ENCODE measurements at regions not wholly inside any gene's neighbourhood (a gene's known extent, or its start where the extent isn't known, plus 50 kb on each side); places are given as distances from the start of the nearest gene placed in this dataset.
"Not testable (repeated sequence)": the region's sequence is repeated elsewhere in the genome, so short reads cannot be mapped to it uniquely, and the experiment has no call there.

DNA sequence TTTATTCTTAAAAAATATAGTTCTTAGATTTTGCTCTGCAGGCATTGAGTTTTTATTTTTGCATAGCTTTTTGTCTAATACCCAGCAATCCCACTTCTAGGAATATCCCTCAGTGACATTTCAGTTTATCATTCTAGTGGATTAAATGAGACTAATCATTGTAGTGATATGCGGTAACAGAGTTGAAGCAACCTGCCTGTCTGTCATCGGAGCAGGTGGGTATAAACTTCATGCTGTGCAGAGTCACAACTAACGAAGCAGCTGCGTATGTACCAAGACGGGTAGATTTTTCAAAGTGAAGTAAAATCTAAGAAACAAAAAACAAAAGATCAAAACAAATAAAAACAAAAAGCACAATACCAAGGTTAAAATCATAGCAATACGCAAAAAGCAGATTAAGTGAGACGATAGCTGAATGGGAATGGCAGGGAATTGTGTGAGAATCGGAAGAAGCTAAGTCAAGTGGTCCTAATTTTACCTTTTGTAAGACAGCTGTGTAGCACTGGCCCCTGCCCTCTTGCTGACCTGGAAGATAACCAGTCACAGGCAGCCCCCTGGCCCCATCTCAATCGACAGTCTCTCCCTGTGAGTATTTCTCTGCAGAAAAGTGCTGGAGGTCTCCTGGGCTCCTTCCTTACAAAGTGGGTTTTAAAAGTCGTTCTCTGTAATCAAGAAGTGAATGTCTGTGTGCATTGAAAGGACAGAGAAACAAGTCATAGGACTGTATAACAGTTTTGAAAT, 169.2 kb downstream of the OR2B2 start:
- Histone ChIP-seq H3K27me3 (ENCODE audit: control insufficient read depth, insufficient read depth, low read length) (peaks cover 33% of the 10 kb centered on the region), H3K4me1 (ENCODE audit: control insufficient read depth, insufficient read depth, low read length) (no peaks in the 10 kb centered on the region), H3K9me3 (replicated peaks; ENCODE audit: control insufficient read depth, low read depth, low read length) (no peaks in the 10 kb centered on the region), H3K27ac (ENCODE audit: low read length) (no peak overlapping the region), H3K4me3 (ENCODE audit: low read length) (no peak overlapping the region), H3K36me3 (ENCODE audit: control insufficient read depth, insufficient read depth, low read length) (no peaks in the 10 kb centered on the region)
- WGBS (ENCODE audit: insufficient coverage) = 70% methylated on average over 2 of the region's 10 CpGs
- DNase-seq = no peak

DNA sequence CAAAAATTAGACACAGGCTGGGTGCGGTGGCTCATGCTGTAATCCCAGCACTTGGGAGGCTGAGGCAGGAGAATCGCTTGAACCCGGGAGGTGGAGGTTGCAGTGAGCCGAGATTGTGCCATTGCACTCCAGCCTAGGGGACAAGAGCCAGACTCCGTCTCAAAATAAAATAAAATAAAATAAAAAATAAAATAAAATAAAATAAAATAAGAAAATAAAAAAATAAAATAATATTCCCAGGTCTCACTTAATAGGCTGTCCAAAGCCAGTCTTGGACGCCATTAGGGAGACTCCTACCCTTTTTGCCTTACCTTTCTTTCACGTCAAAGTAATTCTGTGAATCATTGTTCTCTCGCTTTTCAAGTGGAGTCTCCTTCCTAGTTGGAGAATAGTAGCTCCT, 172.3 kb downstream of the OR2B2 start:
- H3K27me3 ChIP-seq (ENCODE audit: control insufficient read depth, insufficient read depth, low read length) = peaks cover 23% of the 10 kb centered on the region
- no CpG with 5 or more reads among the region's 8 CpGs for WGBS (ENCODE audit: insufficient coverage)

DNA sequence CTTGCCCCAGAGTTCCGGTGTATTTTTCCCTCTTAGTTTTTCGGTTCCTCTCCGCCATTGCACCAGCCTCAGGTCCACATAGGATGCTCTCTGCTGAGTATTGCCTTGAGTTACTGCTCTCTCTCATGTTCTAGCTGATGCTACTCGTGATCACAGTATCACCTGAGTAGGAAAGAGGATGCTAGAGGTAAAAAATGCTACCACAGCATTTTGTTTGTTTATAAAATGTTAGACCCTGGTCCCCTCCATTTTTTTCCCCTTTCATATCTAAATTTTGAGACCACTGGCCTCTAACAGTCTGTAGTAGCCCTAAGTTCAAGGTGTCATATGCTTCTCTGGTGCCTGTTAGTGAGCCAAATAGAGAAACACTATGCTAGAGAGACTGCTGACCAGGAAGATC, 175.5 kb downstream of the OR2B2 start:
- Histone ChIP-seq H3K4me3 (ENCODE audit: low read length) (no peak overlapping the region), H3K9me3 (replicated peaks; ENCODE audit: control insufficient read depth, low read depth, low read length) (no peaks in the 10 kb centered on the region), H3K4me1 (ENCODE audit: control insufficient read depth, insufficient read depth, low read length) (no peaks in the 10 kb centered on the region), H3K27me3 (ENCODE audit: control insufficient read depth, insufficient read depth, low read length) (peaks cover 2% of the 10 kb centered on the region), H3K36me3 (ENCODE audit: control insufficient read depth, insufficient read depth, low read length) (no peaks in the 10 kb centered on the region), H3K27ac (ENCODE audit: low read length) (no peak overlapping the region)
- DNase-seq = no peak
- 100% methylated on average over 2 of the region's 4 CpGs for WGBS (ENCODE audit: insufficient coverage)

More for the DNA sequence above, 172.3 kb downstream of the OR2B2 start:
- H3K4me1 ChIP-seq (ENCODE audit: control insufficient read depth, insufficient read depth, low read length); H3K4me3 ChIP-seq (ENCODE audit: low read length); DNase-seq; H3K9me3 ChIP-seq (replicated peaks; ENCODE audit: control insufficient read depth, low read depth, low read length); H3K27ac ChIP-seq (ENCODE audit: low read length); H3K36me3 ChIP-seq (ENCODE audit: control insufficient read depth, insufficient read depth, low read length): not testable (repeated sequence)

DNA sequence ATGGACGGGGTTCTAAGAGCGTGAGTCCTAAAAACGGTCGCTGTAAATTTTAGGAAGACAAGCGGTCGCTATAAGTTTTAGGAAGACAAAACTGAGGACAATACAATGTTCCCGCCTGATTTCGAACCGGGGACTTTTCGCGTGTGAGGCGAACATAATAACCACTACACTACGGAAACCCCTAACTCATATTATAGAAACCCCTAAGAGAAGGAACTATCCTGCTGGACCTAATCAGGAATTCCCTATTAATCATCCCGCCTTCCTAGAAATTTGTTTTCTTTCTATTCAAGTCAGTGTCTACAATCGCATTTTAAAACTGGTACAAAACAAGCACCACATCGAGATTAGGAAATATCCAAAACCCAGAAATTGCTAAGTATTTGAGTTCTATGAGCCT, 183.8 kb downstream of the OR2B2 start:
- no peak for DNase-seq
- Histone ChIP-seq H3K4me3 (ENCODE audit: low read length) (no peak overlapping the region), H3K36me3 (ENCODE audit: control insufficient read depth, insufficient read depth, low read length) (no peaks in the 10 kb centered on the region), H3K27me3 (ENCODE audit: control insufficient read depth, insufficient read depth, low read length) (peaks cover 2% of the 10 kb centered on the region), H3K27ac (ENCODE audit: low read length) (no peak overlapping the region), H3K9me3 (replicated peaks; ENCODE audit: control insufficient read depth, low read depth, low read length) (no peaks in the 10 kb centered on the region), H3K4me1 (ENCODE audit: control insufficient read depth, insufficient read depth, low read length) (no peaks in the 10 kb centered on the region)
- WGBS (ENCODE audit: insufficient coverage) = 74% methylated on average over 13 of the region's 16 CpGs

DNA sequence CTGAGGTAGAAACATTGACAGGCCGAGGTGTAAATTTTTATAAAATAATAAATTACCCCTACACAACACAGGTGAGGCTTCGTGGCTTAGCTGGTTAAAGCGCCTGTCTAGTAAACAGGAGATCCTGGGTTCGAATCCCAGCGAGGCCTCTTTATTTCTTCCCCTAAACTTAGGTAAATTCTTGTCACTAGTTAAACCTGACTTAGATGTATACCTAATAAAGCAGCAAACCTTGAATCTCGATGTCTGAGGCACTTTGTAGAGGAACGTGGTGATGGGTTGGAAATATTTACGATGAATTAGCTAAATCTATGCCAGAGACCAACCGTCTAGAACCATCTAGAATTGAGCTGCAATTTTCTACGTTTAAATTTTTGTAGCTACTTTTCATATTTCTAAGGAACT, 185.6 kb downstream of the OR2B2 start:
- no peaks in the 10 kb centered on the region for H3K4me1 ChIP-seq (ENCODE audit: control insufficient read depth, insufficient read depth, low read length)
- H3K36me3 ChIP-seq (ENCODE audit: control insufficient read depth, insufficient read depth, low read length) = no peaks in the 10 kb centered on the region
- no peaks in the 10 kb centered on the region for H3K9me3 ChIP-seq (replicated peaks; ENCODE audit: control insufficient read depth, low read depth, low read length)
- H3K4me3 ChIP-seq (ENCODE audit: low read length) = no peak overlapping the region
- no peak for DNase-seq
- no CpG with 5 or more reads among the region's 10 CpGs for WGBS (ENCODE audit: insufficient coverage)
- no peak overlapping the region for H3K27ac ChIP-seq (ENCODE audit: low read length)
- peaks cover 6% of the 10 kb centered on the region for H3K27me3 ChIP-seq (ENCODE audit: control insufficient read depth, insufficient read depth, low read length)

DNA sequence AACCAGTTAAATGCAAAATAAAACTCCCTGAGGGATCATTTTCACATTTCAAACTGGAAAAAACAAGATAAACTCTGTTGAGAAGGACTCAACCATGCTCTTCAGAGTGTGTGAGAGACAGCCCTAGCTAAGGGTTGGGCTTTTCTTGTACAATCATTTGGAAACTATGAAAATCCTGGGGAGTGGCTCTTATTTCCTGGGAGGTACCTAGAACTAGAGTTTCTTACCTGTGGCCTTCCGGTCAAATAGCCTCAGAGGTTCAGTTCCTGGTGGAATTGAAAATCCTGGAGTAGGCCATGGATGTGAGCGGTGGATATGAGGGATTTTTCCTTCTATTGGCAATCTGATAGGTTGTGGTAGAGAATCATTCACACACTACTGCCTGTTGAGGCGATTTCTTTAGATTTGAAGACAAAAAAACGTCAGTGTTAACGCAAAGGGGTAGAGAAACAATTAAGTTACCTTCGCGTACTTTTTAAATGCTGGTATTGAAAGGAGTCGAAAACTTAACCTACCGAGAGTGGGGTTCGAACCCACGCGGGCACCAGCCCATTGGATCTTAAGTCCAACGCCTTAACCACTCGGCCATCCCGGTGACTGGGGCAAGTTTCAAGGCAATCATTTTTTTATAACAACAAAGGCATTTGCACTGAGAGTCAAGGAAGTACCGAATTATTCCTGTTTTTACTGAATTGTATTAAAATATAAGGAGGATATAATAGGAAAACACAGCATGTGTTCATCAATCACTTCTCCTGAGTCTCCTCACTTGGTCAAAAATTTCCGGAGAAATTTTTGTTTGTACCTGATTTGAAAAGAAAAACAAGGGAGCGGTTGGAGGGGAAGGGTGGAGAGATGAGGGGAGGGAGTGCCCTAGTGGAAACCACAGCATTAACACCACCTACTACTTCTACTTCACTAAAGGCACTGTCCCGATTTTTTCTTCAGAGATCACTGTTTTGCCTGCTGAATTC, 191.3 kb downstream of the OR2B2 start:
- Histone ChIP-seq H3K4me1 (ENCODE audit: control insufficient read depth, insufficient read depth, low read length) (no peaks in the 10 kb centered on the region), H3K4me3 (ENCODE audit: low read length) (no peak overlapping the region), H3K9me3 (replicated peaks; ENCODE audit: control insufficient read depth, low read depth, low read length) (no peaks in the 10 kb centered on the region), H3K27me3 (ENCODE audit: control insufficient read depth, insufficient read depth, low read length) (peaks cover 8% of the 10 kb centered on the region), H3K27ac (ENCODE audit: low read length) (no peak overlapping the region), H3K36me3 (ENCODE audit: control insufficient read depth, insufficient read depth, low read length) (no peaks in the 10 kb centered on the region)
- DNase-seq = no peak
- 49% methylated on average over 6 of the region's 19 CpGs for WGBS (ENCODE audit: insufficient coverage)

DNA sequence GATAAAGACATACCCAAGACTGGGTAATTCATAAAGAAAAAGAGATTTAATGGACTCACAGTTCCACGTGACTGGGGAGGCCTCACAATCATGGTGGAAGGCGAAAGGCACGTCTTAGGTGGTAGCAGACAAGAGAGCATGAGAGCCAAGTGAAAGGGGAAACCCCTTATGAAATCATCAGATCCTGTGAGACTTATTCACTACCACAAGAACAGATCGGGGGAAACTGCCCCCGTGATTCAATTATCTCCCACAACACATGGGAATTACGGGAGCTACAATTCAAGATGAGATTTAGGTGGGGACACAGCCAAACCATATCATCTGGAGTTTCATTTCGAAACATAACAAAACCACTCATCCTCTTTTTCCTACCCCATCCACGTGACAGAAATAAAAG, 193.2 kb downstream of the OR2B2 start:
- H3K27me3 ChIP-seq (ENCODE audit: control insufficient read depth, insufficient read depth, low read length); DNase-seq: not testable (repeated sequence)
- 63% methylated on average over 1 of the region's 8 CpGs for WGBS (ENCODE audit: insufficient coverage)

DNA sequence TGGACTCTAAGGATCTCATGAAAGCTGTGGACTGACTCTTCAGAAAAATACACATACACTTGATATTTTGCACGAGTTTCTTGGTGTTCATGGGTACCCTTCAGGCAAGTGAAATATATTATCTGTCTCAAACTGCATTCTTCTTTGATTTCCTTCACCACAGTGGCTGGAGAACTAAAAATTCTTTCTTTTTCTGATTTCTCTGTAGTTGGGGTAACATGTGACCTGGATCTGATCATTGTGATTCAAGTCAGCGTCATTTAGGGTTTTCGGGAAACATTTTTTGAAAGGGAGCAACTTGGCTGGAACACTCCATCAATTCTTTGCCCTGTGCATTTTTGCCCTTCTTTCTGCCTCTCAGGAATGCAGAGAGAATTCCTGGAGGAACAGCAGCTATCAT, 205.8 kb downstream of the OR2B2 start:
- WGBS (ENCODE audit: insufficient coverage) = no CpG with 5 or more reads among the region's 3 CpGs
- no peaks in the 10 kb centered on the region for H3K4me1 ChIP-seq (ENCODE audit: control insufficient read depth, insufficient read depth, low read length)
- DNase-seq = no peak
- H3K27ac ChIP-seq (ENCODE audit: low read length) = no peak overlapping the region
- H3K36me3 ChIP-seq (ENCODE audit: control insufficient read depth, insufficient read depth, low read length) = no peaks in the 10 kb centered on the region
- H3K4me3 ChIP-seq (ENCODE audit: low read length) = no peak overlapping the region
- H3K9me3 ChIP-seq (replicated peaks; ENCODE audit: control insufficient read depth, low read depth, low read length) = no peaks in the 10 kb centered on the region
- H3K27me3 ChIP-seq (ENCODE audit: control insufficient read depth, insufficient read depth, low read length) = no peaks in the 10 kb centered on the region

More for the DNA sequence above, 193.2 kb downstream of the OR2B2 start:
- not testable (repeated sequence) for H3K36me3 ChIP-seq (ENCODE audit: control insufficient read depth, insufficient read depth, low read length); H3K9me3 ChIP-seq (replicated peaks; ENCODE audit: control insufficient read depth, low read depth, low read length); H3K4me3 ChIP-seq (ENCODE audit: low read length); H3K4me1 ChIP-seq (ENCODE audit: control insufficient read depth, insufficient read depth, low read length); H3K27ac ChIP-seq (ENCODE audit: low read length)

DNA sequence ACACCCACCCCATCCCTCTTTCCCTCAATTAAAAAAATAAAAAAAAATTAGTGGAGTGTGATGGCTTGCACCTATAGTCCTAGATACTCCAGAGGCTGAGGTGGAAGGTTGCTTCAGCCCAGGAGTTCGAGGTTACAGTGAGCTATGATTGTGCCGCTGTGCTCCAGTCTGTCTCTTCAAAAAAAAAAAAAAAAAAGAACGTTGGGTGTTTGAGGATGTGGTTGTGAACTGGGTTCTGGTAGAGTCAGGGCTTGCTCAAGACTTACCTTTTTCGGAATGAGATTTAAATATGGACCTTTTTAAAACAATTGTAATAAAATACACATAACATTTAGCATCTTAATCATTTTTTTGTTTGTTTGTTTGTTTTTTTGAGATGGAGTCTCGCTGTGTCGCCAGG, 211.9 kb downstream of the OR2B2 start:
- no peak overlapping the region for H3K27ac ChIP-seq (ENCODE audit: low read length)
- no peaks in the 10 kb centered on the region for H3K36me3 ChIP-seq (ENCODE audit: control insufficient read depth, insufficient read depth, low read length)
- no peaks in the 10 kb centered on the region for H3K4me1 ChIP-seq (ENCODE audit: control insufficient read depth, insufficient read depth, low read length)
- 89% methylated on average over 1 of the region's 6 CpGs for WGBS (ENCODE audit: insufficient coverage)
- H3K4me3 ChIP-seq (ENCODE audit: low read length) = no peak overlapping the region
- no peaks in the 10 kb centered on the region for H3K9me3 ChIP-seq (replicated peaks; ENCODE audit: control insufficient read depth, low read depth, low read length)
- DNase-seq = no peak
- H3K27me3 ChIP-seq (ENCODE audit: control insufficient read depth, insufficient read depth, low read length) = no peaks in the 10 kb centered on the region

DNA sequence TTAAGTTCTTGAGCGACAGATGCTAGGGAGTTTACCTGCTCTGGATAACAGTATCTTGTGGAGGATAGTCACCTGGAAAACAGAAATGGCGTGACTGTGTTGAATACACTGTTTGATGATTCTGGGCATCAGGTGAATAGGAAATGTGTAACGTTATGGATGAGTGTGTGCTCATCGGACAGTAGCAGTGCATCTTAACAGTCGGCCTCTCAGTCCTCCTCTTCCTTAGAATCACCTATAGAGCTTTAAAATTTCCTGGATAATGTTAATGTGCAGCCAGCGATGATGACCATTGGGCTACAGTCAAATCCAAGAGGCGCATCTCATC, 217.7 kb downstream of the OR2B2 start:
- H3K4me3 ChIP-seq (ENCODE audit: low read length) = peak overlapping the region; percentile 69
- peaks cover 10% of the 10 kb centered on the region for H3K4me1 ChIP-seq (ENCODE audit: control insufficient read depth, insufficient read depth, low read length)
- H3K36me3 ChIP-seq (ENCODE audit: control insufficient read depth, insufficient read depth, low read length) = no peaks in the 10 kb centered on the region
- DNase-seq = no peak
- WGBS (ENCODE audit: insufficient coverage) = 34% methylated on average over 2 of the region's 7 CpGs
- H3K9me3 ChIP-seq (replicated peaks; ENCODE audit: control insufficient read depth, low read depth, low read length) = no peaks in the 10 kb centered on the region
- peaks cover 13% of the 10 kb centered on the region for H3K27me3 ChIP-seq (ENCODE audit: control insufficient read depth, insufficient read depth, low read length)
- H3K27ac ChIP-seq (ENCODE audit: low read length) = no peak overlapping the region

All from muscle of leg (tissue), 3 donors.